ENCODE measurements at regions not wholly inside any gene's neighbourhood (a gene's known extent, or its start where the extent isn't known, plus 50 kb on each side); places are given as distances from the start of the nearest gene placed in this dataset.

GRCh38 chr18:60888071-60888624 is 445.1 kb upstream of the CDH20 start:
- no peak overlapping the region for H3K27ac ChIP-seq
- no peak for DNase-seq (ENCODE audit: low spot score)
- CTCF ChIA-PET, result no interaction called here
- POLR2A ChIA-PET (ENCODE audit: low non-redundant PET), result no interaction called here
- TF ChIP-seq CTCF (conservative IDR thresholded peaks at IDR 0.05; ENCODE audit: low read depth), result no peak

- no peak for DNase-seq (ENCODE audit: low spot score)
- no peak overlapping the region for H3K27ac ChIP-seq
- TF ChIP-seq CTCF (conservative IDR thresholded peaks at IDR 0.05; ENCODE audit: low read depth), result no peak
- ChIA-PET CTCF (no interaction called here), POLR2A (ENCODE audit: low non-redundant PET) (no interaction called here)
Measured at GRCh38 chr18:60889442-60889841, 443.8 kb upstream of the CDH20 start.

- no peak for DNase-seq (ENCODE audit: low spot score)
- H3K27ac ChIP-seq, result peak overlapping the region; percentile 96
- TF ChIP-seq CTCF (conservative IDR thresholded peaks at IDR 0.05; ENCODE audit: low read depth), result no peak
- POLR2A ChIA-PET (ENCODE audit: low non-redundant PET), result no interaction called here
- CTCF ChIA-PET, result interaction anchor here (0.6 kb wide), 1 partner anchor 754 kb away, joined by 3 read pairs; no protein-coding TSS in a partner anchor
Measured at GRCh38 chr18:60891936-60892335, 441.3 kb upstream of the CDH20 start.

- no peak for TF ChIP-seq CTCF (conservative IDR thresholded peaks at IDR 0.05; ENCODE audit: low read depth)
- ChIA-PET CTCF (interaction anchor here (0.6 kb wide), 1 partner anchor 754 kb away, joined by 3 read pairs; no protein-coding TSS in a partner anchor), POLR2A (ENCODE audit: low non-redundant PET) (no interaction called here)
- peak overlapping the region; percentile 96 for H3K27ac ChIP-seq
- DNase-seq (ENCODE audit: low spot score), result peak; percentile 23
Measured at GRCh38 chr18:60892441-60892840, 440.8 kb upstream of the CDH20 start.

- ChIA-PET CTCF (no interaction called here), POLR2A (ENCODE audit: low non-redundant PET) (no interaction called here)
- peak overlapping the region; percentile 66; the same call in 1 of the 2 replicates for H3K27ac ChIP-seq
- DNase-seq (ENCODE audit: low spot score), result peak; percentile 18
- TF ChIP-seq CTCF (conservative IDR thresholded peaks at IDR 0.05; ENCODE audit: low read depth), result no peak
Measured at GRCh38 chr18:60892855-60893254, 440.4 kb upstream of the CDH20 start.

GRCh38 chr18:60893355-60894097 is 439.7 kb upstream of the CDH20 start:
- no peak for TF ChIP-seq CTCF (conservative IDR thresholded peaks at IDR 0.05; ENCODE audit: low read depth)
- H3K27ac ChIP-seq, result peak overlapping the region; percentile 66; the same call in 1 of the 2 replicates
- ChIA-PET POLR2A (ENCODE audit: low non-redundant PET) (no interaction called here), CTCF (no interaction called here)
- DNase-seq (ENCODE audit: low spot score), result no peak

Data from RWPE1 (cell line).